GM18861 (cell line): ENCODE measurements at regions not wholly inside any gene's neighbourhood (a gene's known extent, or its start where the extent isn't known, plus 50 kb on each side); places are given as distances from the start of the nearest gene placed in this dataset.
A peak's percentile ranks its signal among the peaks of the same experiment; 100 is the strongest.
"Not testable (repeated sequence)": the region's sequence is repeated elsewhere in the genome, so short reads cannot be mapped to it uniquely, and the experiment has no call there.

ENCODE experiments used
- ATAC-seq: cut with Tn5 transposase; IDR thresholded peaks from one replicate; pipeline ENCODE4 v1.9.1; 2021; ENCODE audit not compliant: unreplicated experiment

DNA sequence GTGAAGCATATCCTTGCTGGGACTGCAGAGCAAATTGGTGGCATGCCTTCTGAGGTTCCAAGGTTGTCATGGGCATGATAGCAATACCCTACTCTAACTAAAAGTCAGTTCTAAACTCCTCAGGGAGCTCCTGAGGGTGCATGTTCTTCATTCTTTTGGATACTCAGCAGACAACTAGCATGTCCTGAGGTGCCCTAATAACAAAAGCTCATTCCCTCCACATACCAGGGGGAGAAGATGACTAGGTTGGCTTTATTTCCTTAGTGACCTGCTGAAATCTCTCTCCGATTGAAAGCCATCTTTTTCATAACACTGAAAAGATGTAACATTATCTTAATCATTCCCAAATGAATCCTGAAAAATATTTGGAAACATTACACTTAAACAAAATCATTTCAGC is 188.7 kb upstream of the IGF1 start:
- no peak for ATAC-seq

DNA sequence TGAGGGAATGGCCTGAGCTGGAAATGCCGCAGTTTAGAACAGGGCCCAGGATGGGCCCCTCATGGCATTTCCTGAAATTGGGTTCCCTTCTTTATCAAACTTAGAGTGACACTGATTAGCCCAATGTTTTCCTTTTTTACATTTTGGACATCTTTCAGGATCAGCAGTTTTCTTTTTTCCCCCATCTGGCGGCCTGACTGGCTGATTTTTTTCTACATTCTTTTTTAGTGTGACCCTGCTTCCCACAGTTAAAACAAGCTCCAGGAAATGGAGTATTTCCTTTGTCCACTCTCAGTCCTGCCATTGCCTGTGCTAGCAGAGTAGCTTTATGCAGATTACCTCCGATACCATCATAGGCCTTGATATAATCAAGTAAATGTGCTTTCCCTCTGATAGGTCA is 185.8 kb upstream of the IGF1 start:
- ATAC-seq: not testable (repeated sequence)

DNA sequence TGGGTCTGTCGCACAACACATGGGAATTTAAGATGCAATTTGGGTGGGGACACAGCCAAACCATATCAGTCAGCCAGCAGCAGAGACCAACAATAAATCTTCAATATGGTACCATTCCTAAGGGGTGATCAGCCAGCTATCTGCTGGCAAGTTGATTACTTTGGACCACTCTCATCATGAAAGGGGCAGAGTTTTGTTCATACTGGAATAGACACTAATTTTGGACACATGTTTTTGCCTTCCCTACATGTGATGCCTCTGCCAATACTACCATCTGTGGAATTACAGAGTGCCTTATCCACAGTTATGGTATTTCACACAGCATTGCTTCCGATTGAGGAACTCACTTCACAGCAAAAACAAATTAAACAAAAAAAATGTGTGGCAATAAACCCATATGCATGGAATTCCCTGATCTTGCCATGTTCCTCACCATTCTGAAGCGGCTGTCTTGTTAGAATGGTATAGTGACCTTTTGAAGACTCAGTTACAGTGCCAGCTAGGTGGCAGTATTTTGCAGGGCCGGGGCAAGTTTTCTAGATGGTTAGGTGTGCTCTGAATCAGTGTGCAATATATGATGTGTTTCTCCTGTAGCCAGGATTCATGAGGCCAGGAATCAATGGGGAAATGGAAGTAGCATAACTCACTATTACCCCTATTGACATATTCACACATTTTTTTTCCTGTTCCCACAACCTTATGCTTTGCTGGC is 179.0 kb upstream of the IGF1 start:
- ATAC-seq: no peak

DNA sequence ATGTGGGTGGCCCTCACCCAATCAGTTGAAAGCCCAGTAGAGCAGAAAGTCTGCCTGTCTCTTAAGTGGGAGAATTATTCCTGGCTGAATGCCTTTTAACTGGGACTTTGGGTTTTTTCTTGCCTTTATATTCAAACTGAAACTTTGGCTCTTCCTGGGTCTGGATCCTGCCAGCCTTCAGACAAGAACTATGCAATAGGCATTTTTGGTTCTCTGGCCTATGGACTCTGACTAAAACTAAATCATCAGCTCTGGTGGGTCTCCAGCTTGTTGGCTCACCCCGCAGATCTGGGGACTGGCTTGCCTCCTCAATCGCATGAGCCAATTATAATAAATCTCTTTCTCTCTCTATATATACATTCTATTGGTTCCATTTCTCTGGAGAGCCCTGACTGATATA is 173.0 kb upstream of the IGF1 start:
- ATAC-seq: no peak

DNA sequence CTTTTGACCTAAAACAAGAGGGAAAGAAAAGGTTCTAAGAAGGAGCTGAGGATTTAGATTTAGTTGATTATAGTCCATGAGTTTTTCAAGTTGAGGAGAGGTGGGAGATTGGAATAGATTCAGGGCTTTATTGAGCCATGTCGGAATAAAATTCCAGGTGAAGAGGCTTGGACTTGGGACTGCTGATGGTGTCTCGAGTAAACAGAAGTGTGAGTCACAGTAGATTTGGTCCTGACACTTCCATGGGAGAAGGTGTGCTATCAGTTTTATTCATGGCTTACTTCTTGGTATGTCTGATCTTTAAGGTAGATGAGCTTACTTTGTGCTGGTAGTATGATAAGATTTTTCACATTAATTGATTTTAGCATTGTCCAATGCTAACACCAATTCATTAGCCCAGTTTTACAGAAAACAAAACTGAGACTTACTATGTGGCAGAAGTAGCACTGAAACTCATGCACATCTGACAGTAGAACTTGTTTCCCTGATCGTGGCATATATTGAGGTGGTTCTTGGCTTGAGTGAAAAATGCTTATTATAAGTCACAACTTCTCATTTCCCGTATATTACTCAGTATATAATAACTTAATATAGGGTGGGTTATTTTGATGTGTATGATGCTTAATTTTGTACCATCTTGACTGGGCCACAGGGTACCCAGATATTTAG is 172.4 kb upstream of the IGF1 start:
- ATAC-seq: no peak

DNA sequence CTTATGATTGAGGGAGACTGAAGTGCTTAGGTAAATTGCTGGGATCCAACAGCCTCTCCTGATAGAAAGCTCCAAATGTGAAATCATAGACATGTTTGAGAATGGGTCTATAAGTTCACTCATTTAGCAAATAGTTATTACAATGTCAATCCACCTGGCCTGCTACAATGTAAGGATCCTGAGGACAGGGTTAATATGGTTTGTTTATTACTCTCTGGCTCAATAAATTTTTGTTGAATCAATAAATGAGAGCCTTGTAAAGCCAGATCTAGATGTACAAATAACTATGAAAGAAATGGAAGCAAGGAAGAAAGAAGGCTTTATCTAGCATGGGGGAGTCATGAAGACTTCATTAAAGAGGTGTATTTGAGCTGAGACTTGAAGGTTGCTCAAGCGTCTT is 165.6 kb upstream of the IGF1 start:
- no peak for ATAC-seq

DNA sequence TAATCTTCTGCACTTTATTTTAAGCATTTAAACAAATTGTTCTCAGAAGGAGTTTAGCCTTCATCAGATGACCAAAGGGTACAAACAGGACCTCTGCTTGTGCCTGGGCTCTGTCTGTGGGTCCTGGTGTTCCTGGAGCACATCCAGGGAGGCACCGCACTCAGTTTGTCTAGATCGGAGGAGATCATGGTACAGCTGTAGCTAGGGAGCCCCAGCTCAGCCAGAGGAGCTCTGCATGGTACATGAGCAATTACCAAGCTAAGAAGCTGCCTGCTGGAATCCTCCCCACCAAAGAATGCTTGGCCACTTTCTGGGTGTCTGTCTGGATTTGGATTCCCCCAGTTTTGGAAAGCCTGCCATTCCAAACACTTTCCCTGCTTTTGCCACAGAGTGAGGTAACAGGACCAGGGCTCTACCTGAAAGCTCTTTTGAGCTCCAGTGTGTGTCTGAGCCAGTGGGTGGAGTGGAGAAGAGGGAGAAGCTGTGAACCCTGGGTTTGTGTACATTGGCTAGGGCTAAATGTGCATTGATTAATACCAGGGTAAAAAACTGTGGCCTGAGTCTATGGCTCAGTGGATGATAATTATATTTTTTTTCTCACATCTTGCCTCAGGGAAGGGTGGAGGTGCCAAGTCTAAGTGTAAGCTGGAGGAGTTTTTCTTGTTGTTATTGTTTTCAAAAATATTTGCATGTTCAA is 163.7 kb upstream of the IGF1 start:
- no peak for ATAC-seq

DNA sequence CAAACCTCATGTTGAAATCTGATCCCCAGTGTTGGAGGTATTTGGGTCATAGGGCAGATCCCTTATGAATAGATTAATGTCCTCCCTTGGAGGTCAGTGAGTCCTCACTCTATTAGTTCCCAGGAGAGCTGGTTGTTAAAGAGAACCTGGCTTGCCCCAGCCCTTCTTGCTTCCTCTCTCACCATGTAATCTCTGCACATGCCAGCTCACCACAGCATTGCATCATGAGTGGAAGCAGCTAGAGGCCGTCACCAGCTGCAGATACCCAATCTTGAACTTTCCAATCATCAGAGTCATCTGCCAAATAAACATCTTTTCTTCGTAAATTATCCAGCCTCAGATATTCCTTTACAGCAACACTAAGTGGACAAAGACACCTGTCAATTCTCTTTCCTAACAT is 161.8 kb upstream of the IGF1 start:
- no peak for ATAC-seq

DNA sequence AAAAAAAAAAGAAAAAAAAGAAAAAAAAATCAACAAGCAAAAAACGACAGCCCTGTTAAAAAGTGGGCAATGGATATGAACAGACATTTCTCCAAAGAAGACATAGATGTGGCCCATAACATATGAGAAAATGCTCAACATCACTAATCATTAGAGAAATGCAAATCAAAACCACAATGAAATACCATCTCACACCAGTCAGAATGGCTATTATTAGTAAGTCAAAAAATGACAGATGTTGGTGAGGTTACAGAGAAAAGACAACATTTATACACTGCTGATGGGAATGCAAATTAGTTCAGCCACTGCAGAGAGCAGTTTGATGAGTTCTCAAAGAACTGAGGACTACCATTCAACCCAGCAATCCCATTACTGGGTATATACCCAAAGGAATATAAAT is 160.3 kb upstream of the IGF1 start:
- ATAC-seq: peak; percentile 52

DNA sequence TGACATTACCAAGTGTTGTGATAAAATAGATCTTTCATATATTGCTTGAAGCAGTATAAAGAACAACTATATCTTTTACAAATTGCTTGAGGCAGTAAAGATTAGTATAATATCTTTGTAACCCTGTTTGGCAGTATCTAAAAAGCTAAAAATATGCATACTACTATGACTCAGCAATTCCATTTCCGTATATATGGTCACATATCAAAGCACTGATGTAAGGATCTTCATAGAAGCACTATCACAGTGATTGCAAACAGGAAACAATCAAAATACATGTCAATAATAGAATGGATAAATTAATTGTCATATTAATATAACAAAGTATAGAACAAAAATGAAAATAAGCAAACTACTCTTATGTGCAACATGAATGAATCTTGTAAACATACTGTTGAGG is 158.4 kb upstream of the IGF1 start:
- ATAC-seq: no peak

DNA sequence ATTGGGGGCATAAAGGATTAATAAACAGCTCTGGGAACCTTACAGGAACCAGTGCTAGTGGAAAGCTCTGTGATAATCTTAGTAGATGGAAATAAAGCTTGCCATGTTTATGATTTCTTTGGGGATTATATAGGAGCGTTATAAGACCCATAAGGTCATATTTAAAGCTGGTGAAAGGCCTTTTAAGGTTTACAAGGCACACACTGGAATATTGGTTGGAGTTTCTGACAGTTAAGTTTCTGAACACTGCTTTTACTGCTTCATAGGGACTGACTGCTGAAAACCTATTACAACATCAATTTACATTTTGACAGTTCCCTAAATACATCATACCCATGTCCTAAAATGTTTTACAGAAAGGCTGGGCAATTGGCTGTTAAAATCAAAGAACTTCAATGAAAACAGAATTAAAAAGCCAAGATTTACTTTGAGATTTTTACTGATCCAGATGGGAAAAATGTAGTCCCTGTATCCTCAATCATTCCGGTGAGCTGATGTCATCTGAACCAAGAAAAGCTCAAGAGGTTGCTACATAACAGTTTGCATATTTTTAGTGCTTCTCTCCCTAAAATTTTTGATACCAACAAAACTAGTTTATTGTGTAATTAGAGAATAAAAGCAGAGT is 153.7 kb upstream of the IGF1 start:
- ATAC-seq: no peak

DNA sequence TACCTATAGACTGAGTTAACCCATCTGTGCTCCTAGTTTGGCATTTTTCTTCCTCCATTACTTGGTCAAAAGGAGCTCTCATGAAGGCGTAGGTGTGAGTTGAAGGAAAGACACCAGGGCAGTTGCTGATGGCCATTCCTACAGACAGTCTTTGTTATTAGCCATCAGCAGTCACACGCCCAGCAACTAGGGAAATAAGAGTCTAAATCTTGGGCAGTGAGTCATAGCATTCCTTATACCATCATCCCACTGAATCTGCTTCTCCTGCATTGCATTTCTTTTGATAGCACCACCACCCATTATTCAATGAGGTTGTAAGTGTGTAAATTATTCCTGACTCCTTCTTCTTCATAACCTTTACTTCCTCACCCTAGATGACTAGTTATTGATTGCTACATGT is 150.9 kb upstream of the IGF1 start:
- no peak for ATAC-seq

DNA sequence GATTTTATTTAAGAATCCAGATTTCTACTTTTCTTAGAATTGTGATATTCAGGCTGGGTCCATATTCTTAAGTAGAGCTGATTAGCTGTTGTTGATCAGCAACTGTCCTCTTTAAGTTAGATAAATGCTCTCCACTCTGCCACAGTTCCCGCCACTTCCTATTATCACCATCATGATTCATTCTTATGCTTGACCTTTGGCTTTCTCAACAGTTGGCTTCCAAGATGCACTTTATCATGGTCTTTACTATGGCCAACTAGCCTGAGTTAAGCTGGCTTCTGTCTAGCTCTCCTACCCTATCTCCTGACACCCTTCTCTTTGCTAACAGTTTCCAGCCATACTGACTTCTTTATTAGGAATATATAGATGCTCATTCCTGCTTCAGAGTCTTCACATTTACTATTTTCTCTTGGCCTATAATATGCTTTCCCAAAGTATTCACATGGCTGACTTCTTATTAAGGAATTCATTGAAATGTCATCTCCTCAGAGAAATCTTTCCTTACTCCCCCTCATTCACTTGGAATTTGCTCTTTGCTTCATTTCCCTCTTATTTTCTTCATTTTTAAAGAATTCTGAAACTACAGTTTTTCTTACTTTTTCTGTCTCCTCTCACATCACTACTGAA is 149.0 kb upstream of the IGF1 start:
- no peak for ATAC-seq

DNA sequence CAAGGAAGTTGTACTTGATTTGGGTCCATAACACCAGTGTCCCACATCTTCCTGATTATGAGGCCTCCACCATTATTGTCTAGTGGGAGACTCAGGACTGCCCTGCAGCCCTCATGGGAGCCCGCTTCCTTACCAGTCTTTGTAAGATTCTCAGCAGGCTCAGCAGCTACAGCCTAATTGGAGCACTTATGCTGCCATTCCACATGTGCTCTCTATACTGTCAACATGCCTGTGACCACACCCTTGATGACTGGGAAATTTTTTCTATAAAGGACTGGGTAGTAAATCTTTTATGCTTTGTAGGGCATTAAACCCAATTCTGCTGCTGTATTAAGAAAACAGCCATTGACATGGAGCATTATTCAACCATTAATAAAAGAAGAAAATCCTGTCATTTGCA is 145.5 kb upstream of the IGF1 start:
- no peak for ATAC-seq

DNA sequence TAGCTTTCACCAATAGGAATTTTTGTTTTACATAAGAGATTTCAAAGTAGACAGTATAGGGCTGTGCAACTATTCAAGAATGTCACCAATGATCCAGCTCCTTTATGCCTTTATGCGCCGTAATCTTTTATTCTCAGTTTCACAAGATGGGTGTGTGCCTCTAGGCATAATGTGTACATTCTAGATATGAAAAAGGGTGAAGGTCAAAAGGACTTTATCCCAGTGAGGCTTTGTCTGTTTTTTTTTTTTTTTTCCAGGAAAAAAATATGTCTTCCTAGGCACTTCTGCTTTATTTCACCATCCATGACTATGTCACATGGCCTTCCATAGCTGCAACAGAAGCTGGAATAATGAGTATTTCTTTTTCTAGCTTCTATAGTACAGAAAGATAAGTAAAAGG is 142.3 kb upstream of the IGF1 start:
- no peak for ATAC-seq

DNA sequence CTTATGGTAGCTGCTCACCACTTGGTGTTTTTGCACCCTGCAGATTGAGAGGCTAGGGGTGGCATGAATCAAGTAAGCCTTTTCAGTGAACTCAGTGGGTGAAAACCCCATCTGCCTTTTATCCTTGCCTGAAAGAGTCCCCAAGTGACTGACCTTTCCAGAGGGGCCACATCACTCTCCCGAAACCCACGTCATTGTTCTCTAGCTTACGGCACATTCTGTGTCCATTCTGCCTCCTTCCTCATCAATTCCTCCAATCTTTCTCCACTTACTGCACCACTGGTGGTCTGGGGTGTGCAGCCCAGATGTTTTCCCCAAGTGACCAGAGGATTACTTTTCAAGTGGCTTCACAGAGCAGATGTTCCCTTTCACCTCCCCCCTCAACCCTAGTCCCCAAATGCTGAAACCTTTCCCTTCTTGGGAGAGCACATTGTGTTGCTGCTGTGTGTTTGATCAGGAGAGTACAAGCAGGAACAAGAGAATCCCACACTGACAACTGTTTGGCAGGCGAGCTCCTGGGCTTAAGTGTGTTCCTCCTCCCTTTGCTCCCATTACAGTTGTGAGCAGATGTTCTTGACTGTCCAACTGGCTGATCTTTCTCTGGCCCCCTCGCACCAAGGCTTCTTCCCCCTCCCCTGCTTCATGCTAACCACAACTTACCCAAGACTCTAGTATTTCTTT is 138.0 kb upstream of the IGF1 start:
- ATAC-seq: no peak

DNA sequence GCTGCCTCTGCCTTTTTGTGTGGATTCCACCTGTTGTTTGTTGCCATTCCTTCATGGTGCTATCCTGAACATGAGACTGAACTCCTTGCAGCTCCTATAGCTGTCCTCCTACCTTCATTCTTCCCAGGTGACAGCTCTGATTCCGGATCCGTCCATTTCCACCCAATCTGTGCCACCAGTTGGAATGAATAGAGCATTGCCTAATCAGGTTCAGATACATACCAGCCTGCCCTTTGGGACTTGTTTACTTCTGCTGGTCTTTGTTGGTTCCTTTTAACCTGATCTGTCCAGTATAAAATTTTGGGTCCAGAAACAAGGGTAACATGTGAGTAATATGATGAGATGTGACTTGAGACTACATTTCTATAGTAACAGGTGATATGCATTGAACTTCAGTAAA is 136.3 kb upstream of the IGF1 start:
- ATAC-seq: no peak

DNA sequence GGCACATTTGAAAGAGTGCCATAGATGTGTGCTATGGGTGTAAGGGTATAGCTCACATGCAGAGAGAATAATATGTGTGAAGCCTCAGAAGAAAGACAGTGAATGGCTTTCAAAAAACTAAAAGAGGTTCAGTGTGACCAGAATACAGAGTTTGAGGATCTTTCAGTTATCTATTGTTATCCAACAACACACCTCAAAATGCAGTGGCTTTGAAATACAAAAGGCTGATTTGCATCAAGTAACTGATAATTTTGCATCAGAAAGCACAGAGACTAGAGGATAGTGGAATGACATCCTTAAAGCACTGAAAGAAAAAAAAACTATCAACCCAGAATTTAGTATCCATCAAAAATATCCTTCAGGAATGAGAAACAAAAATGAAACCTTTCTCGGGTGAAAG is 131.6 kb upstream of the IGF1 start:
- no peak for ATAC-seq

DNA sequence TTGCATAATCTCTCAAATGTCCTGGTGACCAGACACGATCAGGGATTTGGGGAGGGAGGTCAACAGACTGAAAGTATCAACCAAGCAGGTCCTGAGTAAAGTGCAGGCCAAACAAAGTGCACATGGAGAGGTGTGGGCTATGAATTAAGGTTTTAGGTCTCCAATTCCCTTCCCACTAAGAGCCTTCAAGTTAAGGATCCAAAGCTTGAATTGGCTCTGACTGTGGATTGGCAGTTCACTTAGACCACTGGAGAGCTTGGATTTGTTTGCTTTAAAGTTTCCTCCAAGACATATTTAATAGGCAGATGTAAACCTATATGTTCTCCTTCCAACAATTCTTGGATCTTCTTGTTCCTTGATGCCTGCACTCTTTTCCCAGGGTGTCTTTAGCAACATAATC is 129.6 kb upstream of the IGF1 start:
- no peak for ATAC-seq

DNA sequence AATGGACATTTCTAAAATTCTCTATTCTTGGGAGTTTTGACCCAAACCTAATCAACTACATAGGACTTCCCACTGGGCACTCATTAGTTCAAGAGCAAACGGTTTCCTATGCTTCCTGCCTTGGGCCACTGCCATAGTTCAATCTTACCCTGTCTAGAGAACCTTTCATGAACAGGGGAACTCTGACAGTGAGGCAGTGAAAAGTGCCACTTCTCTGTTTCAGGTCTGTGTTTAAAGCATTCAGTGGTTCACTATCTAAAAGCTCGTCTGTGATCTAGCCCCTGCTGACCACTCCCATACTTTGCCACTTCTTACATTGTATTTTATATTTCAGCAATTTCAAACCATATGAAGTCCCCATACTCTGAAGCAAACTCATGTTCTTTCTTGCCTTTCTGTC is 122.7 kb upstream of the IGF1 start:
- ATAC-seq: no peak

DNA sequence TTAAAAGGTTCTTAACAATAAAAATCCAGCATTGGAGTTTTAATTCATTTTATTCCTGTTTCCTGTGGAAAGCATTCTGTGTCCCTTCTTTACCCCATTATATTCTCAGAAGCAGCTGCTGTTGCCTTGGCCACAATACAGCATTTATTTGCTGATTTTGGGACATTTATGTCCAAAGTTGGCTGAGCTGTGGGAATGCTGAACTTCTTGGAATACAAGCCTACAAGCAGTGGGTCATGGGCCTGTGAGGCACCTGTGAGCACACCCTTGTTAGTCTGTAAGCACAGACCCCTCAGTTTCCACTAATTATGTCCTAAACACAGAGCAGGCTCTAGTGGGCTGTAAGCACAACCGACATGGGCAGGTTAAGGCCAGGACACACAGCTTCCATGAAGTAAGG is 122.2 kb upstream of the IGF1 start:
- ATAC-seq: no peak
